DOHH2 (cell line): ENCODE measurements at regions not wholly inside any gene's neighbourhood (a gene's known extent, or its start where the extent isn't known, plus 50 kb on each side); places are given as distances from the start of the nearest gene placed in this dataset.

ENCODE experiments used
- H3F3A ChIP-seq: fragments of 200-600 bp; sonication (generic), shearing (Covaris generic); 2 replicates; pipeline ENCODE4 v1.6.0; 2016; ENCODE audit warnings: antibody characterized with exemption, mild to moderate bottlenecking; ENCODE audit not compliant: control insufficient read depth, insufficient read depth
- H3K27ac ChIP-seq: fragments of 200-600 bp; sonication (generic); 2 replicates; pipeline ENCODE4 v1.5.1; 2014; ENCODE audit warnings: low read depth, mild to moderate bottlenecking, low read length, moderate library complexity
- H3K27me3 ChIP-seq: fragments of 200-600 bp; sonication (generic); 2 replicates; pipeline ENCODE4 v1.6.1; 2014; ENCODE audit warnings: mild to moderate bottlenecking, low read length, mixed read lengths; ENCODE audit not compliant: control insufficient read depth
- H3K36me3 ChIP-seq: fragments of 200-600 bp; sonication (generic); 2 replicates; pipeline ENCODE4 v1.6.1; 2014; ENCODE audit warnings: mild to moderate bottlenecking, low read length, moderate library complexity, mixed read lengths; ENCODE audit not compliant: control insufficient read depth
- H3K4me1 ChIP-seq: fragments of 200-600 bp; sonication (generic); 2 replicates; pipeline ENCODE4 v1.6.1; 2014; ENCODE audit warnings: mild to moderate bottlenecking, low read length, mixed read lengths; ENCODE audit not compliant: control insufficient read depth
- H3K4me2 ChIP-seq: fragments of 200-600 bp; sonication (generic); 2 replicates; pipeline ENCODE4 v1.6.0; 2014; ENCODE audit warnings: mild to moderate bottlenecking, low read length, moderate library complexity
- H3K4me3 ChIP-seq: fragments of 200-600 bp; sonication (generic); 2 replicates; pipeline ENCODE4 v1.5.1; 2014; ENCODE audit warnings: mild to moderate bottlenecking, low read length, mixed read lengths
- H3K79me2 ChIP-seq: fragments of 200-600 bp; sonication (generic); 2 replicates; pipeline ENCODE4 v1.6.1; 2014; ENCODE audit warnings: mild to moderate bottlenecking, low read length, mixed read lengths; ENCODE audit not compliant: control insufficient read depth
- H3K9me2 ChIP-seq: fragments of 200-600 bp; sonication (generic); replicated peaks from 2 replicates; pipeline ENCODE4 v1.6.1; 2014; ENCODE audit warnings: mild to moderate bottlenecking, low read length, mixed read lengths; ENCODE audit not compliant: control insufficient read depth
- H3K9me3 ChIP-seq: fragments of 200-600 bp; sonication (generic); 2 replicates; pipeline ENCODE4 v1.6.1; 2014; ENCODE audit warnings: antibody characterized with exemption, low read length, mixed read lengths; ENCODE audit not compliant: control insufficient read depth, insufficient read depth
- H4K20me1 ChIP-seq: fragments of 200-600 bp; sonication (generic); 2 replicates; pipeline ENCODE4 v1.6.0; 2014; ENCODE audit warnings: low read depth, mild to moderate bottlenecking, antibody characterized with exemption, low read length, moderate library complexity; ENCODE audit not compliant: control insufficient read depth, insufficient read depth
- EZH2phosphoT487 ChIP-seq: fragments of 200-600 bp; sonication (generic); IDR thresholded peaks from 2 replicates; pipeline ENCODE4 v1.6.1; 2017; ENCODE audit warnings: borderline replicate concordance, mild to moderate bottlenecking, antibody characterized with exemption, low read length, moderate library complexity, mixed read lengths
- TF ChIP-seq, protein P1 (sequence below): fragments of 200-600 bp; sonication (generic); IDR thresholded peaks from one replicate; pipeline ENCODE4 v1.5.1; 2014; ENCODE audit warnings: antibody characterized with exemption, mild to moderate bottlenecking, low read depth, low read length; ENCODE audit not compliant: poor library complexity, severe bottlenecking

DNA sequence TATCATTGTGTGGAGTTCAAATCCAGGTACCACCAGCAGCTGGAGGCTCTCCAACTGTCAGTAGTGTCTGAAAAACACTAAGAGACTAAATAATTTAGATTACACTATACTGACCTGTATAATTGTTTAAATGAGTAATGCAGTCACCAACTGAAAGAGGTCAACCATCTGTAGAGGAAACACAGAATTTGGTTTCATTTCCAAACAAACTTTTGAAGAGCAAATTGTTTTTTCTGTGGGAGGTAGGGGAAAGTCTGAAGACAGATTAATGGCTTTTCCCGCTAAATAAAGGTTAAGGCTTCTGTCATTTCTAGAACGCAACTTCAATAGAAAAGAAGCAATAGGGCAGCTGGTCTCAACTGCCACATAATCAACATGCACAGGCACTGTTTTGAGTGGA lies 462.6 kb downstream of the PRKD1 start:
- TF ChIP-seq, protein P1, sequence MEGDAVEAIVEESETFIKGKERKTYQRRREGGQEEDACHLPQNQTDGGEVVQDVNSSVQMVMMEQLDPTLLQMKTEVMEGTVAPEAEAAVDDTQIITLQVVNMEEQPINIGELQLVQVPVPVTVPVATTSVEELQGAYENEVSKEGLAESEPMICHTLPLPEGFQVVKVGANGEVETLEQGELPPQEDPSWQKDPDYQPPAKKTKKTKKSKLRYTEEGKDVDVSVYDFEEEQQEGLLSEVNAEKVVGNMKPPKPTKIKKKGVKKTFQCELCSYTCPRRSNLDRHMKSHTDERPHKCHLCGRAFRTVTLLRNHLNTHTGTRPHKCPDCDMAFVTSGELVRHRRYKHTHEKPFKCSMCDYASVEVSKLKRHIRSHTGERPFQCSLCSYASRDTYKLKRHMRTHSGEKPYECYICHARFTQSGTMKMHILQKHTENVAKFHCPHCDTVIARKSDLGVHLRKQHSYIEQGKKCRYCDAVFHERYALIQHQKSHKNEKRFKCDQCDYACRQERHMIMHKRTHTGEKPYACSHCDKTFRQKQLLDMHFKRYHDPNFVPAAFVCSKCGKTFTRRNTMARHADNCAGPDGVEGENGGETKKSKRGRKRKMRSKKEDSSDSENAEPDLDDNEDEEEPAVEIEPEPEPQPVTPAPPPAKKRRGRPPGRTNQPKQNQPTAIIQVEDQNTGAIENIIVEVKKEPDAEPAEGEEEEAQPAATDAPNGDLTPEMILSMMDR, result no peak
- TF ChIP-seq EZH2phosphoT487, result no peak
- H3K79me2 ChIP-seq, result no peaks in the 10 kb centered on the region
- H3K9me2 ChIP-seq, result no peaks in the 10 kb centered on the region
- no peak overlapping the region for H3K4me3 ChIP-seq
- no peaks in the 10 kb centered on the region for H3F3A ChIP-seq
- no peaks in the 10 kb centered on the region for H3K9me3 ChIP-seq
- H3K36me3 ChIP-seq, result no peaks in the 10 kb centered on the region
- no peaks in the 10 kb centered on the region for H3K4me1 ChIP-seq
- no peak overlapping the region for H3K4me2 ChIP-seq
- H4K20me1 ChIP-seq, result no peaks in the 10 kb centered on the region
- H3K27ac ChIP-seq, result no peak overlapping the region
- no peaks in the 10 kb centered on the region for H3K27me3 ChIP-seq

DNA sequence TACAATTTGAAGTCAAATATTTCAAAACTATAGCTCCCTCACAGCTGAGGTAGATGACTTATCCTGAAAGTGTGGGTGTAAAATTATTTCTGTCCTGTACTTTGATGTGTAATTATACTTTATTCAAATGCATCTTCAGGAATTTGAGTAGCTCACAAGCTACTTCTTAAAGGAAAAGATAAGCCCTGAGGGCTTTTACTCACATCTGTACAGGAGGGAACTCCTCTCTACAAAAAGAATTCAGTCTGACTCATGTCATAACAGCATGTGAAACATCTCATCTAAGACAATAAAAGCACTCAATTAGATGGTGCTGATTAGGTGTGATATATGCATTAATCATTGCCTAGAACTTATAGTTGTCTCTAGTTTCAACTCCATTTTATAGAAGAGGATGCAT lies 452.0 kb downstream of the PRKD1 start:
- Histone ChIP-seq H3K4me1 (no peaks in the 10 kb centered on the region), H3K36me3 (no peaks in the 10 kb centered on the region), H3K79me2 (no peaks in the 10 kb centered on the region), H3K9me3 (no peaks in the 10 kb centered on the region), H3K9me2 (no peaks in the 10 kb centered on the region), H3F3A (no peaks in the 10 kb centered on the region), H3K4me2 (no peak overlapping the region), H3K4me3 (no peak overlapping the region), H3K27ac (no peak overlapping the region), H3K27me3 (no peaks in the 10 kb centered on the region), H4K20me1 (no peaks in the 10 kb centered on the region)
- TF ChIP-seq, protein P1, result no peak
- TF ChIP-seq EZH2phosphoT487, result no peak

DNA sequence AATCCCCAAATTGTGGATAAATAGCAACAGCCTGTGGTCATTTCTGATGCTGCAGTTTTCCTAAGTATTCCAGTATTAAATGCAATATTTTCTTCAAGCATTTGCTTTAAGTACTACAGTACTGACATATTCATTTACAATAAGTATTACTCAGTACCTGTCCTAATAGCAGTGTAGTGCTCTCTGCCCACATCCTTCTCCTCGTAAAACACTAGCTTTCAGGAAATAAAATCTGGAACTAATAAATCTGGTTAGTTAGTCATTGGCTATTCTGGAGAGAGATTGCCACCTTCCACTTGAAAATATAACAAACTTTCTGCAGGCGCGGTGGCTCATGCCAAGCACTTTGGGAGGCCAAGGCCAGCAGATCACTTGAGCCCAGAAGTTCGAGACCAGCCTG lies 441.5 kb downstream of the PRKD1 start:
- Histone ChIP-seq H3K9me2 (no peaks in the 10 kb centered on the region), H3F3A (no peaks in the 10 kb centered on the region), H3K36me3 (no peaks in the 10 kb centered on the region), H3K27ac (no peak overlapping the region), H3K4me3 (no peak overlapping the region), H3K9me3 (no peaks in the 10 kb centered on the region), H4K20me1 (no peaks in the 10 kb centered on the region), H3K27me3 (no peaks in the 10 kb centered on the region), H3K79me2 (no peaks in the 10 kb centered on the region), H3K4me2 (no peak overlapping the region), H3K4me1 (no peaks in the 10 kb centered on the region)
- TF ChIP-seq, protein P1, result no peak
- TF ChIP-seq EZH2phosphoT487, result no peak
